ENCODE measurements at regions not wholly inside any gene's neighbourhood (a gene's known extent, or its start where the extent isn't known, plus 50 kb on each side); places are given as distances from the start of the nearest gene placed in this dataset.

GRCh38 chr1:222233444-222234158, 314.3 kb downstream of the HHIPL2 start:
- ChIA-PET CTCF (no interaction called here), POLR2A (ENCODE audit: unreplicated experiment) (interaction anchor here (0.6 kb wide), 1 partner anchor 169 kb away, joined by 3 read pairs; no protein-coding TSS in a partner anchor)
- Histone ChIP-seq H3K27me3 (ENCODE audit: insufficient read depth, low read depth) (no peaks in the 10 kb centered on the region), H3K36me3 (ENCODE audit: low read depth) (no peaks in the 10 kb centered on the region), H2AFZ (no peak overlapping the region), H3K9me2 (ENCODE audit: insufficient read depth) (no peaks in the 10 kb centered on the region), H3K4me3 (no peak overlapping the region), H3K79me2 (ENCODE audit: low read depth) (no peaks in the 10 kb centered on the region), H3K4me1 (replicated peaks; ENCODE audit: insufficient read depth) (no peaks in the 10 kb centered on the region), H4K20me1 (ENCODE audit: insufficient read depth) (no peaks in the 10 kb centered on the region), H3K4me2 (no peak overlapping the region), H3K9me3 (ENCODE audit: insufficient read depth, low read depth) (0 out of 2 replicates have a peak, but pooled peaks cover 7% of the 10 kb centered on the region), H3F3A (ENCODE audit: insufficient read depth, low read depth) (no peaks in the 10 kb centered on the region), H3K27ac (no peak overlapping the region)
- TF ChIP-seq CTCF (conservative IDR thresholded peaks at IDR 0.05): no peak
- no peak for TF ChIP-seq EZH2 (IDR thresholded peaks at IDR 0.05; ENCODE audit: low read depth)
- DNase-seq: no peak
- BruUV-seq (replicated peaks): no TSS peak
- intact Hi-C loops (cut with micrococcal nuclease; ENCODE audit: unreplicated experiment): no loop called here

DNA sequence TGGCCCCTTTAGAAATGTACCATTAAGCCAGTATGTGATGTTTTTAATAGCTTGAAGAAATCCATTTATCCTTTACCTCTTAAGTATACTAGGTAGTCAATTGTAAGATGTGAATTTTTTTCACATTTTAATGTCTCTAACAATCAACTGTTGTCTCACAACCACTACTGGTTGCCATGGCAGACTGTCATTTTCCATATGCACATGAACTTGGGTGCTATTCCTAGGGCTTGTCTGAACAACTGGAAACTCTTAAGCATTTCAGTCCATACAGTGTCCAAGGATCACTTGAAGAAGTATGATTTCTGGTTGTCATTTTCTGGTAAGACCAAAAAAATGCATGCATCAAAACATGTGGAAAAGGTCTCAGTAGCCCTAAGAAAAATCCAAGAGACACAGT, 315.1 kb downstream of the HHIPL2 start:
- H3K4me3 ChIP-seq: no peak overlapping the region
- H3K4me1 ChIP-seq (replicated peaks; ENCODE audit: insufficient read depth): no peaks in the 10 kb centered on the region
- BruUV-seq (replicated peaks): no TSS peak
- no peaks in the 10 kb centered on the region for H3K9me2 ChIP-seq (ENCODE audit: insufficient read depth)
- H3K4me2 ChIP-seq: no peak overlapping the region
- H3K36me3 ChIP-seq (ENCODE audit: low read depth): no peaks in the 10 kb centered on the region
- TF ChIP-seq CTCF (conservative IDR thresholded peaks at IDR 0.05) (no peak), EZH2 (IDR thresholded peaks at IDR 0.05; ENCODE audit: low read depth) (no peak)
- H3K9me3 ChIP-seq (ENCODE audit: insufficient read depth, low read depth): peaks cover 13% of the 10 kb centered on the region; the same call in 1 of the 2 replicates
- no peaks in the 10 kb centered on the region for H4K20me1 ChIP-seq (ENCODE audit: insufficient read depth)
- H3K79me2 ChIP-seq (ENCODE audit: low read depth): no peaks in the 10 kb centered on the region
- POLR2A ChIA-PET (ENCODE audit: unreplicated experiment): no interaction called here
- intact Hi-C loops (cut with micrococcal nuclease; ENCODE audit: unreplicated experiment): no loop called here
- CTCF ChIA-PET: no interaction called here
- H3K27me3 ChIP-seq (ENCODE audit: insufficient read depth, low read depth): no peaks in the 10 kb centered on the region
- H3K27ac ChIP-seq: no peak overlapping the region
- H2AFZ ChIP-seq: no peak overlapping the region
- H3F3A ChIP-seq (ENCODE audit: insufficient read depth, low read depth): no peaks in the 10 kb centered on the region
- DNase-seq: no peak

- intact Hi-C loops (cut with micrococcal nuclease; ENCODE audit: unreplicated experiment): no loop called here
- Histone ChIP-seq H4K20me1 (ENCODE audit: insufficient read depth) (no peaks in the 10 kb centered on the region), H3K4me1 (replicated peaks; ENCODE audit: insufficient read depth) (no peaks in the 10 kb centered on the region), H3K9me2 (ENCODE audit: insufficient read depth) (no peaks in the 10 kb centered on the region), H3K4me2 (no peak overlapping the region), H3K4me3 (no peak overlapping the region), H3K79me2 (ENCODE audit: low read depth) (no peaks in the 10 kb centered on the region), H3K9me3 (ENCODE audit: insufficient read depth, low read depth) (peaks cover 15% of the 10 kb centered on the region; the same call in 1 of the 2 replicates), H3K27ac (no peak overlapping the region), H3F3A (ENCODE audit: insufficient read depth, low read depth) (no peaks in the 10 kb centered on the region), H3K27me3 (ENCODE audit: insufficient read depth, low read depth) (no peaks in the 10 kb centered on the region), H2AFZ (no peak overlapping the region), H3K36me3 (ENCODE audit: low read depth) (no peaks in the 10 kb centered on the region)
- no peak for TF ChIP-seq EZH2 (IDR thresholded peaks at IDR 0.05; ENCODE audit: low read depth)
- TF ChIP-seq CTCF (conservative IDR thresholded peaks at IDR 0.05): no peak
- ChIA-PET POLR2A (ENCODE audit: unreplicated experiment) (no interaction called here), CTCF (no interaction called here)
- no peak for DNase-seq
- BruUV-seq (replicated peaks): no TSS peak
Measured at GRCh38 chr1:222229672-222230312, 318.1 kb downstream of the HHIPL2 start.

Data from PC-9 (cell line).